ENCODE measurements at regions not wholly inside any gene's neighbourhood (a gene's known extent, or its start where the extent isn't known, plus 50 kb on each side); places are given as distances from the start of the nearest gene placed in this dataset.
"Not testable (repeated sequence)": the region's sequence is repeated elsewhere in the genome, so short reads cannot be mapped to it uniquely, and the experiment has no call there.

DNA sequence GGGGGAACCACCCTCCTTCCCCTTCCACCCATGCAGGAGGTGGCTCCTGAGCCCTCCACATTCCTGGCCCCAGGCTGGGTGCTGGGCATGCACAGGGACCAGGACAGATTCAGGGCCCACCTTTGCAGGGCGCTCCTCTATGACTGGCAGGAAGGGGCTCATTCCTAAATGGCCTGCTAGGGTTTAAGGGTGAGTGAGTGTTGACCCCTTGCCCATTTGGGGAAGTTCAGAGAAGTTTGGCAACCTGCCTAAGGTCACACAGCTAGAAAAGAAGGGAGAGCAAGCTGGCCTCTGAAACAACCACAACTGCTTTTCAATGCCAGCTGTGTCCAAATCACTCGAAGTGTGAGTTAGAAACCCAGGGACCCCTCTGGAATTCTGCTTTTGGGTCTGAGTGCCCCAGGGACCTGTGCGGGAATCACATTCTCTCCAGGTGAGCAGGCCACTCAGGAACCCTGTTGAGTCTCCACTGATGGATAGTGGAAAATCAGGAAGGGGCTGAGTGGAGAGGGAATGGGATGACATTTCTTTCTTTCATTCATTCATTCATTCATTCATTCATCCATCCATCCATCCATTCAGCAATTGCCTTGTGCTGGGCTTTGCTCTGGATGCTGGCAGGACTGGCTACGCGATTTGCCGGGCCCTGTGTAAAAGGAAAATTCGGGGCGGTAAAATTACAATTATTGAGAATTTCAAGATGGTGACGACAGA, 191.9 kb downstream of the C9orf50 start:
- no peak for DNase-seq

GRCh38 chr9:129427149-129427548, 193.8 kb downstream of the C9orf50 start:
- no peak for DNase-seq

DNA sequence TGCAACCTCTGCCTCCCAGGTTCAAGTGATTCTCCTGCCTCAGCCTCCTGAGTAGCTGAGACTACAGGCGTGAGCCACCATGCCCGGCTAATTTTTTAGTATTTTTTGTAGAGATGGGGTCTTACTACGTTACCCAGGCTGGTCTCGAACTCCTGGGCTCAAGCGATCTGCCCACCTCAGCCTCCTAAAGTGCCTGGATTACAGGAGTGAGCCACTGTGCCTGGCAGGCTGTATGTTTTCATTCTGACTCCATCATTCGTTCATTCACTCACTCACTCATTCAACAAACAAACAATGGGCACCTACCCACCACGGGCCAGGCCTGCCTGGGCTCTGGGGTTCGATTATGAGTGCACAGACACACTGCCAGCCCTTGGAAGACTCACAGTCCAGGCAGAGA, 197.1 kb downstream of the C9orf50 start:
- not testable (repeated sequence) for DNase-seq

DNA sequence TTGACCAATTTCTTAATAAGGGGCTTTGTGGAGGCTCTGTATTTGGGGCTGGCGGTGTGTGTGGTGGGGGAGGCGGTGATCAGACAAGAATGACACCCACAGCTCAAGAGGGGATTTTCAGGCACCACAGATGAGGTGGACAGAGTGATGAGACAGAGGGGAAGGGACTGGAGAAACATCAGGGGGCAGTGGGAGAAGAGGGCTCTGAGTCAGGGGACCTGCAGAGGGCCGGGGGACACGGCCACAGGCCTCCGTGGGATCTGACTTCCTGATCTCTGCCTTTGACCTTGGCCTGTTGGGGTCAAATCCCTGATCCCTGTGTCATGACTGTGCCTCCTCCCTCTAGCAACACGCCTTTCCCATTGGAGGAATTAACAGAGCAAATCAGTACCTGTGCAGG, 197.7 kb downstream of the C9orf50 start:
- no peak for DNase-seq

DNA sequence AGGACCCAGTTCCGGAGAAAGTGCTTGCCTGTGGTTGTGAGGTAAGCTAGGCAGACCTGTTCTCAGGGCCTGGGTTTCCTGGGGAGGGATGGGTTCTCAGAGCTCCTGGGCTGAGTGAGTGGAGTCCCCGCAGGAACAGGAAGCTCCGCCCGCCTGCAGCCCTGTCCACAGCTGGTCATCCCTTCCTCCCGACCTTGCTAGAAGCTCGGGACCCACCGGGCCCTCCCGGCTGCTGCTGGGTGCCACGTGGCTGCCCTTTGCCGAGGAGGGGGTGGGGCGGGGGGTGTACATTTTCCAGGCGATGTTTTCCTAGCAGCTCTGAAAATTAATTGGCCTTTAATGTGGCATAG, 198.1 kb downstream of the C9orf50 start:
- no peak for DNase-seq

DNA sequence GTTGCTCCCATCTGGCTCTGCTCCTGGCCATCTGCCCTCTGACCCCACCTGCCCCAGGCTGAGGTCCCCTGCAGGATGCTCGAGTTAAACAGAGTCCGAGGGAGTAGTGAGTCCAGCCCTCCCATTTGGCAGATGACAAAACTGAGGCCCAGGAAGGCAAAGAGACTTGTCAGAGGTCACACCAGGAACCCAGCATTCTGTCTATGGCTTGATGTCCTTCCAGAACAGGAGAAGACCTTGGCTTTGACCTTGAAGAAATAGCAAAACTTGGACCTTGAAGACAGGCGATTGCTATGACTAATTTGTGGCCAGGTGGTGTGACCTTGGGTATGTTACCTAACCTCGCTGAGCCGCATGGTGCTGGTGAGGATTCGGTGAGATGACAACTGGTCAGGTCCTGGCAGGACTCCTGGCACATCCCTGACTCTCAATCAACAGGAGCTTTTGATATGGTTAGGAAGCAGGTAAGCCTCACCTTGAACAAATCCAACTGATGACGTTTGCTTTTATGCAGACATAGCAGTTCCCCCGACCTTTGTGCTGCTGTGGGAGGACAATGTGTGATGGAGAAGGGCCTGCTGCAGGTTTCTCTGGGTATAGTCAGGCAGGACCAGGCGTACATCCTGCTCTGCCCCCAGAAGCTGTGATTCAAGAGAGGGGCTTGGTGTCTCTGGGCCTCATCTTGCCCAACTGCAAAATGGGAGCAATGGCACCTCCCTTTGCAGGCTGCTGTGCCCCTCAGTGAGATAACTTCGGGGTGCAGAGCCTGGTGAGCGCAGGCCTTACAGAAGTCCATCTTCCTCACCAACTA, 198.7 kb downstream of the C9orf50 start:
- DNase-seq, result no peak

- DNase-seq, result no peak
Measured at GRCh38 chr9:129421371-129421770, 199.5 kb downstream of the C9orf50 start.

DNA sequence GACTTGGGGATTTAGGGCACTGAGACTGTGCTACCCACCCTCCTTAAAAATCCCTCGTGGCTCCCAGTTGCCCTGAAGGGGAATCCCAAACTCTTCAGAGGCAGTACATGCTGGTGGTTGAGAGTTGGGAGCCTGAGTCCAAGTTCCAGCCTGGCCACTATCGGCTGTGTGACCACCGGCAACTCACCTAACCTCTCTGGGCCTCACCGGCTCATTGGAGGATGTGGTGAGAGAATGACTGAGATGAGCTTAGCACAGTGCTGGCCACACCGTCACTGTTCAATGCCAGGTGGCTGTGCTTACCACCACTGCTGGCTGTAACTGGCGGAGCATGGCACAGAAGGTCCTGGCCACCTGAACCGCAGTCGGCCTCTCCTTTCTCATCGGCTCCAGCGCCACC, 200.2 kb downstream of the C9orf50 start:
- no peak for DNase-seq

- DNase-seq, result no peak
Measured at GRCh38 chr9:129419382-129419899, 201.5 kb downstream of the C9orf50 start.

GRCh38 chr9:129418451-129418850, 202.4 kb downstream of the C9orf50 start:
- DNase-seq, result no peak

DNA sequence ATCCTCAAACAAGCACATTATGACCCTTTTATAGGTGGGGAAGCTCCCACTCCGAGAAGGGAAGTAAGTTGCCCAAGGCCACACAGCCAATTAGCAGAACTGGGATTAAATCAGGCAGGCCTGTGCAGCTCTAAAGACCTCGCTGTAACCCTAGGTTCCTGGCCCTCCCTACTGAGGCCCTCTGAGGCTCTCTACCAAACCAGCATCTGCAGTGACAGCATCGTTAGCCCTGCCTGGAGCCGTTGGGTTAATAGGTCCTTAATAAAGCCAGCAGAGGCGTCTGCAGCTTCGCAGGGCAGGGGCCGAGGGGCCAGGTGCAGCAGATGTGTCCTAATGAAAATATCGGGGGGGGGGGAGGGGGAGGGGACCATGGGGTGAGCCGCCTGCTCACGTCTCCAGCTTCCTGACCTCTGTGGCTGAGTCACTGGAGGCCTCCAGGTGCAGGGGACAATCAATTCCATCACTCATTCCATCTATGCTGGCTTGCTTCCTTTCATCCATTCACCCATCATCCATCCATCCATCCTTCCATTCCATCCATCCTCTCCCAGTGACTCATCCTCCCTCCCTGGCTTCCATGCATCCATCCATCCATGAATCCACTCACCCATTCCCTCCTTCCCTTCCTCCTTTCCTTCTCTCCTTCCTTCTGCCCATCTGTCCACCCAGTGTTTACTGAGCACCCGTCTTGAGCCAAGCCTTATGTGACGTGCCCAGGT, 203.9 kb downstream of the C9orf50 start:
- no peak for DNase-seq

DNA sequence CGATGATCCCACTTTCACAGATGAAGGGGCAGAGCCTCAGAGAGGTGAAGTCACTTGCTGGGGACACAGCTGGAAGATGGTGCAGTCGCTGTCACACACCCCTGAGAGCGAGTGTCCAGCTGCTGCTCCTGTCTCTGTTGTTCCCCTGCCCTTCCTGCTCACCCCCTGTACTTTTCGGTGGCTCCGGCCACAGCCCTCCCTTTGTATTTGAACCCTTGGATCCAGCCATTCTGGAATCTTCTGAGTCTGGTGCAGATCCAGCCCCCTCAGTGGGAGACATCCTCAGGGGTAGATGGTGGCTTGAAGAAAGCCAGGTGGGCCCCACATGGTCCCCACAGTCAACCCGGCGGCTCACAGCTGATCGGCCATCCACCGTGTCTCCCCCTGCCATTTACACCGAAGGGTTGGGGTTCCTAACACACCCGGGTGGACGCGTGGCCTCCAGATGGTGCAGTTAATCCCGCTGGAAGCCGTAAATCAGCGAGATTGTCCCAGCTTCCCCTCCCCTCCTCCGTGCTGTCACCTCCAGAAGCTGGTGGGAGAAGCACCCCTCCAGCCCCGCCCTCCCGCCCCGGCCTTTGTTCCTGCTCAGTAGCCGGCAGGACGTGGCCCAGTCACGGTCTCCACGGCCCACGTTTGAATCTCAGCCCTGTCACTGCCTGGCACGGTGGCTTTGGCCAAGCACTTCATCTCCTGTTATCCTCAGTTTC, 204.8 kb downstream of the C9orf50 start:
- DNase-seq, result no peak

DNA sequence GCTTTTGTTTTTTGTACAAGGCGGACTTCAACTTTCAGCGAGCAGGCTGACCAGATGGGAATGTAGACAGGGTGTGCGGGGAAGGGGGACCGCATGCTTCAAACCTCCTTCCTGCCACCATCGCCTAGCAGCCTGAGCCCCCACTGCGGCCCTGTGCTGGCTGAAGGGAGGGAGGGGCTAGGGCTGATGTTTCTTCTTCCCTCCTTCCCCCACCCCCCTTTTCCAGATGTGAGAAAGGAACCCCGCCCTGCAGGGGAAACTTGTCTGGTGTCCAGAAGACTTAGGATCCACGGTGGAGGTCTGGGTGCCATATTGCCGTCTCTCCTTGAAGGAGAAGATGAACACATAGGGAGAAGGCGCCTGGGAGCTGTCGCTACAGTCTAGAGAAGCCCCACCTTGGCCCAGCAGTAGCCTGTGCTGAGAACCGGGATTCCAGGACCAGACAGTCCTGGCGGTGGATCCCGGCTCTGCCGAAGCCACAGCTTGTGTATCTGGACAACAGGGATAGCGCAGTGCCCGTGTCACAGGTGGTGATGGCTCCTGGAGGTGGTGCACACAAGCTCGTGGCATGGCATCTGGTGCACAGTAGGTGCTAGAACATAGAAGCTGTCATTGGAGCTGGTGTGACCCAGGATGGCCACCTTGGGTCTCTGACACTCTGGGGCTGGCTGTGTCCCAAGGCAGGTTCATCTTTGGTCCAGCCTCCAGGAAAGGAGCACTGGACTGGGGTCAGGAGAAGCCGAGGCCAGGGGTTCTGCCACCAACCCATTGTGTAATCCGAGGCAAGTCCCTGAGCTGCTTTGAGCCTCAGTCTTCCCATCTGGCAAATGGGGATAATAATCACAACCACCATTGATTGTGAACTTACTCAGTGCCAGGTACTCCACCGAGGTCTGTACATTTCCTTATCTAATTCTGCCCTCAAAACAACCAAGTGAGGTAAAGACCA, 205.6 kb downstream of the C9orf50 start:
- no peak for DNase-seq

- no peak for DNase-seq
Measured at GRCh38 chr9:129414377-129414992, 206.4 kb downstream of the C9orf50 start.

DNA sequence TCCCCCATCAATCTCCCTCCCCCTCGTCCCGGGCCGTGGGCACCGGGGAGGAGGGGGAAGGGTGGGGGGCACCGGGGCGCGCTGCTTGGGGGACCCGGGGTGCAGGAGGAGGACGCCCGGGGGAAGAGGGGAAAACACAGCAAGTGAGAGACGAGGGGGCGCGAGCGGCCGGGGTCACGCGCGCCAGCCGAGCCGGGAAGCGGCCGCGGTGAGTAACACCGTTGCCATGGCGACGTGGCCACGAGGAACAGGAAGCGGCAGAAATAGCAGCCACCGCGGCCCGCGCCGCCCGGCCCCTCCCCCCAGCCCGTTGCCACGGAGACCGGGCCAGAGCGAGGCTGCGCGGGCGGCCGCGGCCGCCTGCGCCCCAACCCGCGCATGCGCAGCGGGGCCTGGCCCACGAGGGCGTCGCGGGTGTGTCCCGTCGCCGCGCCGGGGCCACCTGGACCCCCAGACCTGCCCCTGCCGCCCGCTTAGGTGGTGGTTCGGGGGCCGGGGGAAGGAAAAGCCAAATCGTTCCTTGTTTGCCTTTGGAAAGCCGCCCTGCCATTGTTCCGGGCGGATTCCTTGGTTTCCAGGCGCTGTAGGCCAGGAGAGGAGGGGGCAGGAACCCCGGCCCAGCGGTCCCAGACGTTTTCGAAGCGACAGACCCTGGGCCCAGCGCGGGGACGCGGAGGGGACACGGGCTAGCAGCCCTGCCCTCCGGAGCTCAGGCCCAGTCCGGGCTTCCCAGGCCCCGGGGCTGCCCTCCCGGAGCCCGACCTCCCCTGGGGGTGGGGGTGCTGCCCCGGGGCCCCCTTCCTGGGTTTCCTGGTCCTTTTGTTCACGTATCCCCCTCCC, 207.1 kb downstream of the C9orf50 start:
- peak; percentile 93 for DNase-seq

- DNase-seq, result peak; percentile 69
Measured at GRCh38 chr9:129412814-129413536, 207.9 kb downstream of the C9orf50 start.

DNA sequence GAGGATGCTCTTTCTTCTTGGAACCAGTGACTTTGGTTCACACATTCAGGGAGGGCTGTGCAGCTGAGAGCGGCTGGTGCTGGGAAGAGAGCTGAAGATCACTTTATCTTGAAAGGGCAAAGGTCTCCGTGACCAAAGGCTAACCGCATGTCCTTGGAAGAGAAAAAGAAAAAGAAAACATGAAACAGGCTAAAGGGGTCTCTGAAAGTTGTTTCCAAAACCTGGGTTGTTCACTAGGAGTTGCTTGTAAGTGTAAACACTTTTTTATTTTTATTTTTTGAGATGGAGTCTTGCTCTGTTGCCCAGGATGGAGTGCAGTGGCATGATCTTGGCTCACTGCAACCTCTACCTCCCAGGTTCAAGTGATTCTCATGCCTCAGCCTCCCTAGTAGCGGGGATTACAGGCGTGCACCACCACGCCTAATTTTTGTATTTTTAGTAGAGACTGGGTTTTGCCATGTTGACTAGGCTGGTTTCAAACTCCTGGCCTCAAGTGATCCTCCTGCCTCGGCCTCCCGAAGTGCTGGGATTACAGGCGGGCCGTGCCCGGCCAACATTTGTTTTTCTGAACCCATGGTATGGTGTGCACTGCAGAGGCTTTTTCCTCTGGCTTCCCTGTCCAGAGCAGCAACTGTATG, 208.6 kb downstream of the C9orf50 start:
- not testable (repeated sequence) for DNase-seq

DNA sequence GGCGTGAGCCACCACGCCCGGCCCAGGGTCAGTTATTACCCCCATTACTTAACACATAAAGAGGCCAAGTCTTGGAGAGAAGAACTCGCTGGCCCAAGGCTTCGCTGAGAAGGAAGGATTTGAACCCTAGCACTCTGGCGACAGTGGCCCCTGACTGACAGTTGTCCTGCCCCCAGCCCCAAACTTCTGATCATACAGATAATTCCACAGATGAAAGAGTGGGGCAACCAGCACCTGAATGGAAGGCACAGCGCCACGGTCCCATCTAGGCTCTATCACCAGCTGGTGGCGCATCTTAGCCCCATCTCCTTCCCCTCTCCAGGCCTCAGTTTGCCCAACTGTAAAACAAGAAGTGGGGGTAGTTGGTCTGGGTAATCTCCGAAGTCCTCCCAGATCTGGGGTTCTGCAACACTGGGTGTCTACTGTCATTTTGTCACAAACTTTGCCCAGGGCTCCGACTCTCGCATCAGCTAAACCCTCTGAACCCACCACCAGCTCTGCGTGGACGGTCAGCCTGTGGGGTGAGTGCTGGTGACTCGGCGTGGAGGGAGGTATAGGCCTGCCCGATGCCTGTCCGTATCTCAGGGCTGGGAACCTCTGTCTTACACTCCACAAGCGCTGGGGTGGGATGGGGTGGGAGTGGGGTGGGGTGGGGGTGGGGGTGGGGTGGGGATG, 209.3 kb downstream of the C9orf50 start:
- no peak for DNase-seq

Measured in midbrain (tissue), 1 donor.